GM23338 (cell line): ENCODE measurements at regions not wholly inside any gene's neighbourhood (a gene's known extent, or its start where the extent isn't known, plus 50 kb on each side); places are given as distances from the start of the nearest gene placed in this dataset.

ENCODE experiments used
- ATAC-seq: fragments of 200-7000 bp; cut with Tn5 transposase; 3 replicates; pipeline ENCODE4 v1.9.1; 2020
- DNase-seq: peaks from one replicate; pipeline ENCODE4 v3.0.0-alpha.2; 2015; ENCODE audit warnings: low spot score
- H2AFZ ChIP-seq: fragments of 200-600 bp; sonication (generic); 2 replicates; pipeline ENCODE4 v1.8.0; 2016; ENCODE audit warnings: antibody characterized with exemption, mild to moderate bottlenecking, moderate library complexity
- H3F3A ChIP-seq: fragments of 200-600 bp; sonication (generic); replicated peaks from 2 replicates; pipeline ENCODE4 v1.8.0; 2017; ENCODE audit warnings: antibody characterized with exemption, mixed run types, low read depth
- H3K27ac ChIP-seq: fragments of 200-600 bp; sonication (generic); 2 replicates; pipeline ENCODE4 v1.6.1; 2016; ENCODE audit warnings: low read depth
- H3K27me3 ChIP-seq: fragments of 200-600 bp; sonication (generic); 2 replicates; pipeline ENCODE4 v1.8.0; 2016; ENCODE audit warnings: mild to moderate bottlenecking, mixed run types, moderate library complexity; ENCODE audit not compliant: insufficient read depth
- H3K36me3 ChIP-seq: fragments of 200-600 bp; sonication (generic); 2 replicates; pipeline ENCODE4 v1.8.0; 2016; ENCODE audit warnings: mild to moderate bottlenecking; ENCODE audit not compliant: insufficient read depth
- H3K4me1 ChIP-seq: fragments of 200-600 bp; sonication (generic); 2 replicates; pipeline ENCODE4 v1.8.0; 2016; ENCODE audit warnings: mild to moderate bottlenecking, moderate library complexity; ENCODE audit not compliant: insufficient read depth
- H3K4me2 ChIP-seq: fragments of 200-600 bp; sonication (generic); 2 replicates; pipeline ENCODE4 v1.7.1; 2017; ENCODE audit warnings: mixed run types
- H3K4me3 ChIP-seq: fragments of 200-600 bp; sonication (generic); 2 replicates; pipeline ENCODE4 v1.6.1; 2016; ENCODE audit warnings: mixed run types
- H3K79me2 ChIP-seq: fragments of 200-600 bp; sonication (generic); replicated peaks from 2 replicates; pipeline ENCODE4 v1.8.0; 2017; ENCODE audit warnings: mild to moderate bottlenecking; ENCODE audit not compliant: insufficient read depth
- H3K9me2 ChIP-seq: fragments of 200-600 bp; sonication (generic); 2 replicates; pipeline ENCODE4 v1.8.0; 2017; ENCODE audit not compliant: insufficient read depth
- H4K20me1 ChIP-seq: fragments of 200-600 bp; sonication (generic); replicated peaks from 2 replicates; pipeline ENCODE4 v1.8.0; 2017; ENCODE audit warnings: mild to moderate bottlenecking; ENCODE audit not compliant: insufficient read depth
- H3K27ac Mint-ChIP-seq: 2 replicates; pipeline ENCODE4 v1.8.0; 2020; ENCODE audit warnings: inconsistent platforms, mild to moderate bottlenecking, moderate library complexity, mixed read lengths
- H3K27me3 Mint-ChIP-seq: 3 replicates; pipeline ENCODE4 v1.8.0; 2022; ENCODE audit warnings: low read depth, mild to moderate bottlenecking, moderate library complexity, mixed read lengths, inconsistent platforms; ENCODE audit not compliant: insufficient read depth, poor library complexity
- H3K36me3 Mint-ChIP-seq: 3 replicates; pipeline ENCODE4 v1.8.0; 2021; ENCODE audit warnings: low read depth, mild to moderate bottlenecking, inconsistent platforms, moderate library complexity, mixed read lengths
- H3K4me1 Mint-ChIP-seq: 3 replicates; pipeline ENCODE4 v1.8.0; 2020; ENCODE audit warnings: mild to moderate bottlenecking, inconsistent platforms, mixed read lengths
- H3K4me3 Mint-ChIP-seq: 3 replicates; pipeline ENCODE4 v1.8.0; 2021; ENCODE audit warnings: moderate library complexity, mild to moderate bottlenecking, inconsistent platforms, mixed read lengths
- H3K9me3 Mint-ChIP-seq: 3 replicates; pipeline ENCODE4 v1.8.0; 2020; ENCODE audit warnings: moderate library complexity, mild to moderate bottlenecking, inconsistent platforms, mixed read lengths
- CREB1 ChIP-seq: fragments of 250-450 bp; sonication (Bioruptor Pico); IDR thresholded peaks from 2 replicates; pipeline ENCODE4 v1.5.0; 2020; ENCODE audit warnings: low read depth, mild to moderate bottlenecking, moderate library complexity
- EZH2 ChIP-seq: fragments of 200-600 bp; sonication (generic); IDR thresholded peaks from one replicate; pipeline ENCODE4 v1.8.0; 2017; ENCODE audit warnings: antibody characterized with exemption, mild to moderate bottlenecking, low read depth; ENCODE audit not compliant: unreplicated experiment
- EZH2phosphoT487 ChIP-seq: fragments of 200-600 bp; sonication (generic); IDR thresholded peaks from one replicate; pipeline ENCODE4 v1.8.1; 2018; ENCODE audit warnings: antibody characterized with exemption; ENCODE audit not compliant: unreplicated experiment
- JUNB ChIP-seq: IDR thresholded peaks from one replicate; pipeline ENCODE4 v1.6.1; 2016; ENCODE audit warnings: antibody characterized with exemption; ENCODE audit not compliant: unreplicated experiment
- NANOG ChIP-seq: IDR thresholded peaks from 2 replicates; pipeline ENCODE4 v1.6.1; 2016; ENCODE audit warnings: antibody characterized with exemption, borderline replicate concordance
- POLR2AphosphoS5 ChIP-seq: IDR thresholded peaks from 2 replicates; pipeline ENCODE4 v1.6.1; 2016; ENCODE audit warnings: antibody characterized with exemption, low read depth
- STAT1 ChIP-seq: IDR thresholded peaks from one replicate; pipeline ENCODE4 v1.6.1; 2016; ENCODE audit warnings: antibody characterized with exemption; ENCODE audit not compliant: unreplicated experiment
- ZNF114 ChIP-seq: fragments of 250-450 bp; sonication (Bioruptor Pico); IDR thresholded peaks from 2 replicates; pipeline ENCODE4 v1.5.0; 2020; ENCODE audit warnings: mild to moderate bottlenecking, moderate library complexity
- ZNF331 ChIP-seq: fragments of 250-450 bp; sonication (Bioruptor Pico); IDR thresholded peaks from 2 replicates; pipeline ENCODE4 v1.5.0; 2020; ENCODE audit warnings: low read depth, mild to moderate bottlenecking, moderate library complexity
- TF ChIP-seq, protein P1 (sequence below): fragments of 250-450 bp; sonication (Bioruptor Pico); IDR thresholded peaks from 2 replicates; pipeline ENCODE4 v1.5.0; 2020; ENCODE audit warnings: mild to moderate bottlenecking, moderate library complexity
- TF ChIP-seq, protein P2 (sequence below): IDR thresholded peaks from 2 replicates; pipeline ENCODE4 v1.6.1; 2016; ENCODE audit warnings: antibody characterized with exemption
- TF ChIP-seq, protein P3 (sequence below): IDR thresholded peaks from one replicate; pipeline ENCODE4 v1.6.1; 2018; ENCODE audit warnings: antibody characterized with exemption; ENCODE audit not compliant: unreplicated experiment
- TF ChIP-seq, protein P4 (sequence below), 2 experiments: fragments of 200-600 bp in 1 of 2; sonication (generic) in 1 of 2; conservative IDR thresholded peaks; 2 replicates each; pipeline versions ENCODE4 v1.5.1 to v1.6.1; 2016 to 2017; ENCODE audit warnings: antibody characterized with exemption in 2 of 2, low read depth in 2 of 2, mild to moderate bottlenecking in 2 of 2, moderate library complexity in 1 of 2

DNA sequence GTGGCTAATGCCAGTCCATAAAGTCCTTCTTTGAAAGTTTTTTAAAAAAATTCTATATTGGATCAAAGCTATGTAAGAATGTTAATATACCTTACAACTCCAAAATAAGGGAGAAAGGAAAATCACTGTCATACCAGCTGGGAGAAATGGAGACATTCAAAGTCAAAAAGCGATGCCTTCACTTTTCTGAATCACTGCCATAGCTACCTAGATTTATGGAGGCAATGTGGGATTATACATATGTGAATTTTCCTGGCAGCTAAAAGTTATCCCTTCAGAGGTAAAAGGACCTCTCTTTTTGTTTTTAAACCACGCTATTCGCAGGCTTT, 59.6 kb upstream of the PDE3B start:
- ATAC-seq = no peak
- no peak overlapping the region for H2AFZ ChIP-seq
- H3K27ac ChIP-seq = no peak overlapping the region
- no peak overlapping the region for H3K4me3 ChIP-seq
- TF ChIP-seq, protein P1, sequence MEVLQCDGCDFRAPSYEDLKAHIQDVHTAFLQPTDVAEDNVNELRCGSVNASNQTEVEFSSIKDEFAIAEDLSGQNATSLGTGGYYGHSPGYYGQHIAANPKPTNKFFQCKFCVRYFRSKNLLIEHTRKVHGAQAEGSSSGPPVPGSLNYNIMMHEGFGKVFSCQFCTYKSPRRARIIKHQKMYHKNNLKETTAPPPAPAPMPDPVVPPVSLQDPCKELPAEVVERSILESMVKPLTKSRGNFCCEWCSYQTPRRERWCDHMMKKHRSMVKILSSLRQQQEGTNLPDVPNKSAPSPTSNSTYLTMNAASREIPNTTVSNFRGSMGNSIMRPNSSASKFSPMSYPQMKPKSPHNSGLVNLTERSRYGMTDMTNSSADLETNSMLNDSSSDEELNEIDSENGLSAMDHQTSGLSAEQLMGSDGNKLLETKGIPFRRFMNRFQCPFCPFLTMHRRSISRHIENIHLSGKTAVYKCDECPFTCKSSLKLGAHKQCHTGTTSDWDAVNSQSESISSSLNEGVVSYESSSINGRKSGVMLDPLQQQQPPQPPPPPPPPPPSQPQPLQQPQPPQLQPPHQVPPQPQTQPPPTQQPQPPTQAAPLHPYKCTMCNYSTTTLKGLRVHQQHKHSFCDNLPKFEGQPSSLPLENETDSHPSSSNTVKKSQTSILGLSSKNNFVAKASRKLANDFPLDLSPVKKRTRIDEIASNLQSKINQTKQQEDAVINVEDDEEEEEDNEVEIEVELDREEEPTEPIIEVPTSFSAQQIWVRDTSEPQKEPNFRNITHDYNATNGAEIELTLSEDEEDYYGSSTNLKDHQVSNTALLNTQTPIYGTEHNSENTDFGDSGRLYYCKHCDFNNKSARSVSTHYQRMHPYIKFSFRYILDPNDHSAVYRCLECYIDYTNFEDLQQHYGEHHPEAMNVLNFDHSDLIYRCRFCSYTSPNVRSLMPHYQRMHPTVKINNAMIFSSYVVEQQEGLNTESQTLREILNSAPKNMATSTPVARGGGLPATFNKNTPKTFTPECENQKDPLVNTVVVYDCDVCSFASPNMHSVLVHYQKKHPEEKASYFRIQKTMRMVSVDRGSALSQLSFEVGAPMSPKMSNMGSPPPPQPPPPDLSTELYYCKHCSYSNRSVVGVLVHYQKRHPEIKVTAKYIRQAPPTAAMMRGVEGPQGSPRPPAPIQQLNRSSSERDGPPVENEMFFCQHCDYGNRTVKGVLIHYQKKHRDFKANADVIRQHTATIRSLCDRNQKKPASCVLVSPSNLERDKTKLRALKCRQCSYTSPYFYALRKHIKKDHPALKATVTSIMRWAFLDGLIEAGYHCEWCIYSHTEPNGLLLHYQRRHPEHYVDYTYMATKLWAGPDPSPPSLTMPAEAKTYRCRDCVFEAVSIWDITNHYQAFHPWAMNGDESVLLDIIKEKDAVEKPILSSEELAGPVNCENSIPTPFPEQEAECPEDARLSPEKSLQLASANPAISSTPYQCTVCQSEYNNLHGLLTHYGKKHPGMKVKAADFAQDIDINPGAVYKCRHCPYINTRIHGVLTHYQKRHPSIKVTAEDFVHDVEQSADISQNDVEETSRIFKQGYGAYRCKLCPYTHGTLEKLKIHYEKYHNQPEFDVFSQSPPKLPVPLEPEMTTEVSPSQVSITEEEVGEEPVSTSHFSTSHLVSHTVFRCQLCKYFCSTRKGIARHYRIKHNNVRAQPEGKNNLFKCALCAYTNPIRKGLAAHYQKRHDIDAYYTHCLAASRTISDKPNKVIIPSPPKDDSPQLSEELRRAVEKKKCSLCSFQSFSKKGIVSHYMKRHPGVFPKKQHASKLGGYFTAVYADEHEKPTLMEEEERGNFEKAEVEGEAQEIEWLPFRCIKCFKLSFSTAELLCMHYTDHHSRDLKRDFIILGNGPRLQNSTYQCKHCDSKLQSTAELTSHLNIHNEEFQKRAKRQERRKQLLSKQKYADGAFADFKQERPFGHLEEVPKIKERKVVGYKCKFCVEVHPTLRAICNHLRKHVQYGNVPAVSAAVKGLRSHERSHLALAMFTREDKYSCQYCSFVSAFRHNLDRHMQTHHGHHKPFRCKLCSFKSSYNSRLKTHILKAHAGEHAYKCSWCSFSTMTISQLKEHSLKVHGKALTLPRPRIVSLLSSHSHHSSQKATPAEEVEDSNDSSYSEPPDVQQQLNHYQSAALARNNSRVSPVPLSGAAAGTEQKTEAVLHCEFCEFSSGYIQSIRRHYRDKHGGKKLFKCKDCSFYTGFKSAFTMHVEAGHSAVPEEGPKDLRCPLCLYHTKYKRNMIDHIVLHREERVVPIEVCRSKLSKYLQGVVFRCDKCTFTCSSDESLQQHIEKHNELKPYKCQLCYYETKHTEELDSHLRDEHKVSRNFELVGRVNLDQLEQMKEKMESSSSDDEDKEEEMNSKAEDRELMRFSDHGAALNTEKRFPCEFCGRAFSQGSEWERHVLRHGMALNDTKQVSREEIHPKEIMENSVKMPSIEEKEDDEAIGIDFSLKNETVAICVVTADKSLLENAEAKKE (CRISPR knock-in tag) = no peak
- no peak for TF ChIP-seq NANOG
- TF ChIP-seq EZH2phosphoT487 = no peak
- no peak for TF ChIP-seq POLR2AphosphoS5
- TF ChIP-seq JUNB = no peak
- no peak for TF ChIP-seq ZNF114 (CRISPR knock-in tag)
- TF ChIP-seq, protein P2, sequence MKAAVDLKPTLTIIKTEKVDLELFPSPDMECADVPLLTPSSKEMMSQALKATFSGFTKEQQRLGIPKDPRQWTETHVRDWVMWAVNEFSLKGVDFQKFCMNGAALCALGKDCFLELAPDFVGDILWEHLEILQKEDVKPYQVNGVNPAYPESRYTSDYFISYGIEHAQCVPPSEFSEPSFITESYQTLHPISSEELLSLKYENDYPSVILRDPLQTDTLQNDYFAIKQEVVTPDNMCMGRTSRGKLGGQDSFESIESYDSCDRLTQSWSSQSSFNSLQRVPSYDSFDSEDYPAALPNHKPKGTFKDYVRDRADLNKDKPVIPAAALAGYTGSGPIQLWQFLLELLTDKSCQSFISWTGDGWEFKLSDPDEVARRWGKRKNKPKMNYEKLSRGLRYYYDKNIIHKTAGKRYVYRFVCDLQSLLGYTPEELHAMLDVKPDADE = no peak
- TF ChIP-seq CREB1 (CRISPR knock-in tag) = no peak
- TF ChIP-seq ZNF331 (CRISPR knock-in tag) = no peak
- TF ChIP-seq, protein P3, sequence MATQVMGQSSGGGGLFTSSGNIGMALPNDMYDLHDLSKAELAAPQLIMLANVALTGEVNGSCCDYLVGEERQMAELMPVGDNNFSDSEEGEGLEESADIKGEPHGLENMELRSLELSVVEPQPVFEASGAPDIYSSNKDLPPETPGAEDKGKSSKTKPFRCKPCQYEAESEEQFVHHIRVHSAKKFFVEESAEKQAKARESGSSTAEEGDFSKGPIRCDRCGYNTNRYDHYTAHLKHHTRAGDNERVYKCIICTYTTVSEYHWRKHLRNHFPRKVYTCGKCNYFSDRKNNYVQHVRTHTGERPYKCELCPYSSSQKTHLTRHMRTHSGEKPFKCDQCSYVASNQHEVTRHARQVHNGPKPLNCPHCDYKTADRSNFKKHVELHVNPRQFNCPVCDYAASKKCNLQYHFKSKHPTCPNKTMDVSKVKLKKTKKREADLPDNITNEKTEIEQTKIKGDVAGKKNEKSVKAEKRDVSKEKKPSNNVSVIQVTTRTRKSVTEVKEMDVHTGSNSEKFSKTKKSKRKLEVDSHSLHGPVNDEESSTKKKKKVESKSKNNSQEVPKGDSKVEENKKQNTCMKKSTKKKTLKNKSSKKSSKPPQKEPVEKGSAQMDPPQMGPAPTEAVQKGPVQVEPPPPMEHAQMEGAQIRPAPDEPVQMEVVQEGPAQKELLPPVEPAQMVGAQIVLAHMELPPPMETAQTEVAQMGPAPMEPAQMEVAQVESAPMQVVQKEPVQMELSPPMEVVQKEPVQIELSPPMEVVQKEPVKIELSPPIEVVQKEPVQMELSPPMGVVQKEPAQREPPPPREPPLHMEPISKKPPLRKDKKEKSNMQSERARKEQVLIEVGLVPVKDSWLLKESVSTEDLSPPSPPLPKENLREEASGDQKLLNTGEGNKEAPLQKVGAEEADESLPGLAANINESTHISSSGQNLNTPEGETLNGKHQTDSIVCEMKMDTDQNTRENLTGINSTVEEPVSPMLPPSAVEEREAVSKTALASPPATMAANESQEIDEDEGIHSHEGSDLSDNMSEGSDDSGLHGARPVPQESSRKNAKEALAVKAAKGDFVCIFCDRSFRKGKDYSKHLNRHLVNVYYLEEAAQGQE = no peak
- no peak for TF ChIP-seq STAT1
- TF ChIP-seq, protein P4, sequence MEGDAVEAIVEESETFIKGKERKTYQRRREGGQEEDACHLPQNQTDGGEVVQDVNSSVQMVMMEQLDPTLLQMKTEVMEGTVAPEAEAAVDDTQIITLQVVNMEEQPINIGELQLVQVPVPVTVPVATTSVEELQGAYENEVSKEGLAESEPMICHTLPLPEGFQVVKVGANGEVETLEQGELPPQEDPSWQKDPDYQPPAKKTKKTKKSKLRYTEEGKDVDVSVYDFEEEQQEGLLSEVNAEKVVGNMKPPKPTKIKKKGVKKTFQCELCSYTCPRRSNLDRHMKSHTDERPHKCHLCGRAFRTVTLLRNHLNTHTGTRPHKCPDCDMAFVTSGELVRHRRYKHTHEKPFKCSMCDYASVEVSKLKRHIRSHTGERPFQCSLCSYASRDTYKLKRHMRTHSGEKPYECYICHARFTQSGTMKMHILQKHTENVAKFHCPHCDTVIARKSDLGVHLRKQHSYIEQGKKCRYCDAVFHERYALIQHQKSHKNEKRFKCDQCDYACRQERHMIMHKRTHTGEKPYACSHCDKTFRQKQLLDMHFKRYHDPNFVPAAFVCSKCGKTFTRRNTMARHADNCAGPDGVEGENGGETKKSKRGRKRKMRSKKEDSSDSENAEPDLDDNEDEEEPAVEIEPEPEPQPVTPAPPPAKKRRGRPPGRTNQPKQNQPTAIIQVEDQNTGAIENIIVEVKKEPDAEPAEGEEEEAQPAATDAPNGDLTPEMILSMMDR (conservative IDR thresholded peaks at IDR 0.05; ENCODE audit: low read depth in 2 of 2) = no peak
- TF ChIP-seq EZH2 = no peak
- no peak overlapping the region for H3K27ac Mint-ChIP-seq
- no peaks in the 10 kb centered on the region for H3K27me3 ChIP-seq
- no peaks in the 10 kb centered on the region for H4K20me1 ChIP-seq
- no peaks in the 10 kb centered on the region for H3K79me2 ChIP-seq
- peaks cover under 1% of the 10 kb centered on the region; the same call in 1 of the 3 replicates for H3K4me1 Mint-ChIP-seq
- H3K4me1 ChIP-seq = no peaks in the 10 kb centered on the region
- no peaks in the 10 kb centered on the region for H3K36me3 ChIP-seq
- no peaks in the 10 kb centered on the region for H3K9me2 ChIP-seq
- no peaks in the 10 kb centered on the region for H3K27me3 Mint-ChIP-seq
- no peak overlapping the region for H3K4me3 Mint-ChIP-seq
- DNase-seq = no peak
- H3K36me3 Mint-ChIP-seq = no peaks in the 10 kb centered on the region
- H3K4me2 ChIP-seq = no peak overlapping the region
- no peaks in the 10 kb centered on the region for H3K9me3 Mint-ChIP-seq
- H3F3A ChIP-seq = no peaks in the 10 kb centered on the region
